ENCODE measurements at regions not wholly inside any gene's neighbourhood (a gene's known extent, or its start where the extent isn't known, plus 50 kb on each side); places are given as distances from the start of the nearest gene placed in this dataset.

- no peak for DNase-seq
These were observed 148.1 kb downstream of the PPARGC1A start for GRCh38 chr4:23741681-23742191.

- DNase-seq = no peak
These were observed 152.3 kb downstream of the PPARGC1A start for GRCh38 chr4:23737571-23737970.

- DNase-seq = no peak
These were observed 153.4 kb downstream of the PPARGC1A start for GRCh38 chr4:23736466-23736865.

GRCh38 chr4:23734000-23734399 is 155.8 kb downstream of the PPARGC1A start:
- DNase-seq = no peak

- DNase-seq = no peak
These were observed 156.4 kb downstream of the PPARGC1A start for GRCh38 chr4:23733476-23733875.

- DNase-seq = no peak
These were observed 158.8 kb downstream of the PPARGC1A start for GRCh38 chr4:23730998-23731397.

- DNase-seq = no peak
These were observed 160.9 kb downstream of the PPARGC1A start for GRCh38 chr4:23728971-23729370.

GRCh38 chr4:23728393-23728792 is 161.5 kb downstream of the PPARGC1A start:
- DNase-seq = no peak

GRCh38 chr4:23720556-23720955 is 169.3 kb downstream of the PPARGC1A start:
- DNase-seq = no peak

GRCh38 chr4:23718435-23718834 is 171.4 kb downstream of the PPARGC1A start:
- no peak for DNase-seq

GRCh38 chr4:23717528-23718248 is 172.2 kb downstream of the PPARGC1A start:
- no peak for DNase-seq

- DNase-seq = no peak
These were observed 179.5 kb downstream of the PPARGC1A start for GRCh38 chr4:23710298-23710697.

GRCh38 chr4:23707652-23708026 is 182.2 kb downstream of the PPARGC1A start:
- DNase-seq = no peak

GRCh38 chr4:23706972-23707651 is 182.7 kb downstream of the PPARGC1A start:
- no peak for DNase-seq

- no peak for DNase-seq
These were observed 189.7 kb downstream of the PPARGC1A start for GRCh38 chr4:23700197-23700596.

- no peak for DNase-seq
These were observed 192.1 kb downstream of the PPARGC1A start for GRCh38 chr4:23697722-23698121.

GRCh38 chr4:23697001-23697528 is 192.8 kb downstream of the PPARGC1A start:
- no peak for DNase-seq

GRCh38 chr4:23686169-23686897 is 203.5 kb downstream of the PPARGC1A start:
- no peak for DNase-seq

GRCh38 chr4:23685471-23685870 is 204.4 kb downstream of the PPARGC1A start:
- DNase-seq = no peak

GRCh38 chr4:23680671-23681518 is 209.0 kb downstream of the PPARGC1A start:
- DNase-seq = no peak

GRCh38 chr4:23674694-23675093 is 215.2 kb downstream of the PPARGC1A start:
- DNase-seq = no peak

- no peak for DNase-seq
These were observed 222.2 kb downstream of the PPARGC1A start for GRCh38 chr4:23667659-23668058.

GRCh38 chr4:23660865-23661264 is 229.0 kb downstream of the PPARGC1A start:
- no peak for DNase-seq
